OCI-LY7 (cell line): ENCODE measurements at regions not wholly inside any gene's neighbourhood (a gene's known extent, or its start where the extent isn't known, plus 50 kb on each side); places are given as distances from the start of the nearest gene placed in this dataset.

Source experiments
- CTCF ChIP-seq: fragments of 200-600 bp; sonication (generic); conservative IDR thresholded peaks from 2 replicates; pipeline ENCODE4 v1.5.1; 2014; ENCODE audit warnings: mild to moderate bottlenecking, antibody characterized with exemption, low read length, moderate library complexity, mixed read lengths
- EZH2phosphoT487 ChIP-seq: fragments of 200-600 bp; sonication (generic); IDR thresholded peaks from 2 replicates; pipeline ENCODE4 v1.6.1; 2018; ENCODE audit warnings: low read depth, borderline replicate concordance, mild to moderate bottlenecking, mixed run types, antibody characterized with exemption, low read length, moderate library complexity, mixed read lengths

DNA sequence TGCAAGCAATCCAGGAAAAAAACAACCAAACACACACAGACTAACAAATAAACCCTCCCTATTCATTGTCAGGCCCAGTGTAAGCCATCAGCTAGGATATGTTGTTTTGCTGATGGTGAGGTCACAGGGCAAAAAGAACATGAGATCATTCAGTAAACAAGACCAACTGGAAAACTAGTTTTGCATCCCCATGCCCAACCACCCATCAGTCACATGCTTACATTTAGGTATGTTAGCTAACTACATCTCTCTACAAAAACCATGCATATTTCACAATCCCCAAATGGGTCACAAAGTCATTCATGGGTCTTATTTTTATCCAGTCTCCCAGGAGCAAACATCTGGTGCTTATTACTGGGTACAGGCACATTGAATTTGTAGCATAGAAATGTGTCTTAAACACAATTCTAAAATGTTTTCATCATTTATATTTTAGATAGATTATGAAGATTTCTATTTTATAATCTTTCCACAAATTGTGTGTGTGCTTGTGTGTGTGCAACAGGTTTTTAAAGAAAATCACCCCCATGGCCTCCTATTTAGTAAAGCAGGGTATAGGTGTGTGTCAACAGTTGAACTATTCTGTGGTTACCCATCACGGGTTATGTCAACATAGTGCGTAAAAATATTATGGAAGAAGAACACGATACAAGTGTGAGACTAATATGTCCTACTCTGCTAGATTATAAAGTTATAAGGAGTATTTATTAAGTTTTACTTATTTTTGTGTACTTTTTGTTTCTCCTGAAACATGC lies 103.8 kb upstream of the AKR1E2 start:
- TF ChIP-seq CTCF: no peak
- TF ChIP-seq EZH2phosphoT487: no peak
